ENCODE measurements at regions not wholly inside any gene's neighbourhood (a gene's known extent, or its start where the extent isn't known, plus 50 kb on each side); places are given as distances from the start of the nearest gene placed in this dataset.

- no peak overlapping the region for H3K9ac ChIP-seq (ENCODE audit: low read depth, low read length)
- no peaks in the 10 kb centered on the region for H3K79me2 ChIP-seq (ENCODE audit: insufficient read depth, low read length)
- no peak for ATAC-seq (ENCODE audit: insufficient read depth, low read depth)
- H3K4me1 ChIP-seq (ENCODE audit: insufficient read depth, low read length) = no peaks in the 10 kb centered on the region
- H3K9me3 ChIP-seq (ENCODE audit: insufficient read depth, low read length, severe bottlenecking) = no peaks in the 10 kb centered on the region
- DNase-seq = no peak
- no peak for TF ChIP-seq CTCF (IDR thresholded peaks at IDR 0.05; ENCODE audit: borderline replicate concordance, extremely low read depth, low read length, poor library complexity, severe bottlenecking)
- TF ChIP-seq EZH2 (IDR thresholded peaks at IDR 0.05; ENCODE audit: borderline replicate concordance, low read depth, low read length, severe bottlenecking) = no peak
- no peak overlapping the region for H2AFZ ChIP-seq (ENCODE audit: low read depth, low read length)
- H4K20me1 ChIP-seq (ENCODE audit: insufficient read depth, low read length) = no peaks in the 10 kb centered on the region
- no peak overlapping the region for H3K4me2 ChIP-seq (ENCODE audit: insufficient read depth, low read length)
- H3K27me3 ChIP-seq (ENCODE audit: insufficient read depth, low read length, poor library complexity) = peaks cover 5% of the 10 kb centered on the region
- H3K4me3 ChIP-seq (ENCODE audit: low read depth in 1 of 2, low read length in 2 of 2) = no peak overlapping the region
- no peaks in the 10 kb centered on the region for H3K36me3 ChIP-seq (ENCODE audit: insufficient read depth, low read length)
- H3K27ac ChIP-seq (ENCODE audit: low read length) = no peak overlapping the region
Observed at GRCh38 chr7:131919920-131920709, 363.7 kb upstream of the PODXL start.

- DNase-seq (no peak), ATAC-seq (ENCODE audit: insufficient read depth, low read depth) (no peak)
- H3K4me3 ChIP-seq (ENCODE audit: low read depth in 1 of 2, low read length in 2 of 2) = no peak overlapping the region
- H3K27ac ChIP-seq (ENCODE audit: low read length) = no peak overlapping the region
- H3K9ac ChIP-seq (ENCODE audit: low read depth, low read length) = no peak overlapping the region
- no peak overlapping the region for H2AFZ ChIP-seq (ENCODE audit: low read depth, low read length)
- no peaks in the 10 kb centered on the region for H4K20me1 ChIP-seq (ENCODE audit: insufficient read depth, low read length)
- H3K27me3 ChIP-seq (ENCODE audit: insufficient read depth, low read length, poor library complexity) = no peaks in the 10 kb centered on the region
- H3K79me2 ChIP-seq (ENCODE audit: insufficient read depth, low read length) = no peaks in the 10 kb centered on the region
- no peaks in the 10 kb centered on the region for H3K4me1 ChIP-seq (ENCODE audit: insufficient read depth, low read length)
- no peaks in the 10 kb centered on the region for H3K36me3 ChIP-seq (ENCODE audit: insufficient read depth, low read length)
- TF ChIP-seq CTCF (IDR thresholded peaks at IDR 0.05; ENCODE audit: borderline replicate concordance, extremely low read depth, low read length, poor library complexity, severe bottlenecking) = no peak
- TF ChIP-seq EZH2 (IDR thresholded peaks at IDR 0.05; ENCODE audit: borderline replicate concordance, low read depth, low read length, severe bottlenecking) = no peak
- H3K4me2 ChIP-seq (ENCODE audit: insufficient read depth, low read length) = no peak overlapping the region
- no peaks in the 10 kb centered on the region for H3K9me3 ChIP-seq (ENCODE audit: insufficient read depth, low read length, severe bottlenecking)
Observed at GRCh38 chr7:131911112-131911511, 354.7 kb upstream of the PODXL start.

- Histone ChIP-seq H3K36me3 (ENCODE audit: insufficient read depth, low read length) (no peaks in the 10 kb centered on the region), H3K79me2 (ENCODE audit: insufficient read depth, low read length) (no peaks in the 10 kb centered on the region), H2AFZ (ENCODE audit: low read depth, low read length) (no peak overlapping the region), H4K20me1 (ENCODE audit: insufficient read depth, low read length) (no peaks in the 10 kb centered on the region), H3K4me1 (ENCODE audit: insufficient read depth, low read length) (no peaks in the 10 kb centered on the region), H3K9ac (ENCODE audit: low read depth, low read length) (no peak overlapping the region), H3K9me3 (ENCODE audit: insufficient read depth, low read length, severe bottlenecking) (no peaks in the 10 kb centered on the region), H3K4me2 (ENCODE audit: insufficient read depth, low read length) (no peak overlapping the region), H3K4me3 (ENCODE audit: low read depth in 1 of 2, low read length in 2 of 2) (no peak overlapping the region), H3K27me3 (ENCODE audit: insufficient read depth, low read length, poor library complexity) (no peaks in the 10 kb centered on the region), H3K27ac (ENCODE audit: low read length) (no peak overlapping the region)
- no peak for TF ChIP-seq EZH2 (IDR thresholded peaks at IDR 0.05; ENCODE audit: borderline replicate concordance, low read depth, low read length, severe bottlenecking)
- no peak for TF ChIP-seq CTCF (IDR thresholded peaks at IDR 0.05; ENCODE audit: borderline replicate concordance, extremely low read depth, low read length, poor library complexity, severe bottlenecking)
- no peak for DNase-seq
- no peak for ATAC-seq (ENCODE audit: insufficient read depth, low read depth)
Observed at GRCh38 chr7:131909151-131909768, 352.8 kb upstream of the PODXL start.
